IMR-90 (cell line): ENCODE measurements at regions not wholly inside any gene's neighbourhood (a gene's known extent, or its start where the extent isn't known, plus 50 kb on each side); places are given as distances from the start of the nearest gene placed in this dataset.
"Not testable (repeated sequence)": the region's sequence is repeated elsewhere in the genome, so short reads cannot be mapped to it uniquely, and the experiment has no call there.

Experiments used
- CHD1 ChIP-seq: IDR thresholded peaks from 2 replicates; pipeline ENCODE4 v1.6.1; 2012; ENCODE audit warnings: low read depth, low read length, improper control_type of control experiment
- CTCF ChIP-seq: conservative IDR thresholded peaks from 2 replicates; pipeline ENCODE4 v1.5.1; 2012; ENCODE audit warnings: mild to moderate bottlenecking, low read depth, low read length, improper control_type of control experiment
- ELK1 ChIP-seq: fragments of 150-350 bp; IDR thresholded peaks from 2 replicates; pipeline ENCODE4 v1.6.1; 2016; ENCODE audit warnings: low read depth, mild to moderate bottlenecking, low read length, moderate library complexity, borderline replicate concordance
- FOS ChIP-seq: fragments of 150-350 bp; IDR thresholded peaks from 2 replicates; pipeline ENCODE4 v1.6.1; 2016; ENCODE audit warnings: low read depth, low read length
- MXI1 ChIP-seq: IDR thresholded peaks from 2 replicates; pipeline ENCODE4 v1.6.1; 2012; ENCODE audit warnings: low read depth, mild to moderate bottlenecking, low read length, moderate library complexity, borderline replicate concordance
- NFE2L2 ChIP-seq: fragments of 150-350 bp; IDR thresholded peaks from 2 replicates; pipeline ENCODE4 v1.6.1; 2016; ENCODE audit warnings: low read depth, mild to moderate bottlenecking, low read length
- POLR2A ChIP-seq: IDR thresholded peaks from 2 replicates; pipeline ENCODE4 v1.6.1; 2012; ENCODE audit warnings: mild to moderate bottlenecking, low read depth, low read length
- RAD21 ChIP-seq: IDR thresholded peaks from 2 replicates; pipeline ENCODE4 v1.6.1; 2012; ENCODE audit warnings: low read length, improper control_type of control experiment
- RCOR1 ChIP-seq: IDR thresholded peaks from 2 replicates; pipeline ENCODE4 v1.6.1; 2012; ENCODE audit warnings: mild to moderate bottlenecking, low read length, improper control_type of control experiment; ENCODE audit not compliant: insufficient replicate concordance
- RFX5 ChIP-seq: IDR thresholded peaks from 2 replicates; pipeline ENCODE4 v1.8.0; 2012; ENCODE audit warnings: low read depth, mild to moderate bottlenecking, low read length, moderate library complexity
- SMC3 ChIP-seq: fragments of 150-350 bp; IDR thresholded peaks from 2 replicates; pipeline ENCODE4 v1.6.1; 2016; ENCODE audit warnings: low read depth, mild to moderate bottlenecking, antibody characterized with exemption, low read length, moderate library complexity
- USF2 ChIP-seq: fragments of 150-350 bp; IDR thresholded peaks from 2 replicates; pipeline ENCODE4 v1.6.1; 2017; ENCODE audit warnings: mild to moderate bottlenecking, antibody characterized with exemption, low read length, low read depth

GRCh38 chr6:60392969-60393368 lies 1893.1 kb downstream of the KHDRBS2 start:
- not testable (repeated sequence) for TF ChIP-seq CTCF, RCOR1, RFX5, POLR2A, SMC3, ELK1, NFE2L2, CHD1, USF2, RAD21, MXI1, FOS
